GM21526 (cell line): ENCODE measurements at regions not wholly inside any gene's neighbourhood (a gene's known extent, or its start where the extent isn't known, plus 50 kb on each side); places are given as distances from the start of the nearest gene placed in this dataset.
"Not testable (repeated sequence)": the region's sequence is repeated elsewhere in the genome, so short reads cannot be mapped to it uniquely, and the experiment has no call there.

Experiments
- ATAC-seq: cut with Tn5 transposase; IDR thresholded peaks from one replicate; pipeline ENCODE4 v1.9.1; 2021; ENCODE audit warnings: moderate library complexity; ENCODE audit not compliant: unreplicated experiment, low FRiP score

GRCh38 chr10:29229258-29229705, 59.6 kb upstream of the LYZL1 start:
- no peak for ATAC-seq

GRCh38 chr10:29236910-29237309, 52.0 kb upstream of the LYZL1 start:
- ATAC-seq: not testable (repeated sequence)

- ATAC-seq: no peak
Measured at GRCh38 chr10:29237786-29238185, 51.1 kb upstream of the LYZL1 start.

GRCh38 chr10:29238523-29239135, 50.2 kb upstream of the LYZL1 start:
- ATAC-seq: no peak
